ENCODE measurements at regions not wholly inside any gene's neighbourhood (a gene's known extent, or its start where the extent isn't known, plus 50 kb on each side); places are given as distances from the start of the nearest gene placed in this dataset.

DNA sequence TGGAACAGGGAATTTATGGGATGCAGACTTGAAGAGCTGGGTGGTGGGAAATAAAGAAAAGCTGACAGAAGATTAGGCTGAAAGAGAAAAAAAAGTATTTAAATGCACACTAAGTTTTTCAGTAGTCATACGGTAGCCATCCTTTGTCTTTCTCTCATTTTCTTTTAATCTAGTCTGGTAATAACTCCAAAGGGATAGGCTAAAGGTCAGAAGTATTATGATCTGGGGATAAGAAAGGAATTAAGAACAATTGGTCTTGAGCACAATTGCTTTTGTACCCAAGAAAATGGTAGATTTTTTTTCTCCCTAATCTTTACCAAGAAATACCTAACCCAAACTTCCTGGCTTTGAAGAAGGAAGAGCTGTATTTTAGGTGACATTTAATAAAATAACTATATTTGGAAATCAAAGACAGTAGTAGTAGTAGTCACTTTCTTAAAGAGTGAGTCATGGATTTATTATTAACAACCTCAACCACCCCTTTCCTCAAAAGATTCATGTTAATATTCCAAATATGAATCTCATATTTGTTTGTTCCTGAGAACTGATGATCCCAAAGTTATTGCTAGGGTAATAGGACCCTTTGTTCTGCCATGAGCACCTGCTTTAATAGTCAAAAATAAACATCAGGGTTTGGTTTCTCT, 120.2 kb upstream of the ODAD2 start:
- TF ChIP-seq, protein P1, sequence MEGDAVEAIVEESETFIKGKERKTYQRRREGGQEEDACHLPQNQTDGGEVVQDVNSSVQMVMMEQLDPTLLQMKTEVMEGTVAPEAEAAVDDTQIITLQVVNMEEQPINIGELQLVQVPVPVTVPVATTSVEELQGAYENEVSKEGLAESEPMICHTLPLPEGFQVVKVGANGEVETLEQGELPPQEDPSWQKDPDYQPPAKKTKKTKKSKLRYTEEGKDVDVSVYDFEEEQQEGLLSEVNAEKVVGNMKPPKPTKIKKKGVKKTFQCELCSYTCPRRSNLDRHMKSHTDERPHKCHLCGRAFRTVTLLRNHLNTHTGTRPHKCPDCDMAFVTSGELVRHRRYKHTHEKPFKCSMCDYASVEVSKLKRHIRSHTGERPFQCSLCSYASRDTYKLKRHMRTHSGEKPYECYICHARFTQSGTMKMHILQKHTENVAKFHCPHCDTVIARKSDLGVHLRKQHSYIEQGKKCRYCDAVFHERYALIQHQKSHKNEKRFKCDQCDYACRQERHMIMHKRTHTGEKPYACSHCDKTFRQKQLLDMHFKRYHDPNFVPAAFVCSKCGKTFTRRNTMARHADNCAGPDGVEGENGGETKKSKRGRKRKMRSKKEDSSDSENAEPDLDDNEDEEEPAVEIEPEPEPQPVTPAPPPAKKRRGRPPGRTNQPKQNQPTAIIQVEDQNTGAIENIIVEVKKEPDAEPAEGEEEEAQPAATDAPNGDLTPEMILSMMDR (IDR thresholded peaks at IDR 0.05): no peak
- no peak for TF ChIP-seq ZFX (IDR thresholded peaks at IDR 0.05; ENCODE audit: borderline replicate concordance)

Measured in 22Rv1 (cell line).